Suppressor macrophage (primary cell): ENCODE measurements at regions not wholly inside any gene's neighbourhood (a gene's known extent, or its start where the extent isn't known, plus 50 kb on each side); places are given as distances from the start of the nearest gene placed in this dataset.
"Not testable (repeated sequence)": the region's sequence is repeated elsewhere in the genome, so short reads cannot be mapped to it uniquely, and the experiment has no call there.

Source experiments
- DNase-seq, 4 experiments: peaks; one replicate each; pipeline ENCODE4 v3.0.0-alpha.2; 2020 to 2022

DNA sequence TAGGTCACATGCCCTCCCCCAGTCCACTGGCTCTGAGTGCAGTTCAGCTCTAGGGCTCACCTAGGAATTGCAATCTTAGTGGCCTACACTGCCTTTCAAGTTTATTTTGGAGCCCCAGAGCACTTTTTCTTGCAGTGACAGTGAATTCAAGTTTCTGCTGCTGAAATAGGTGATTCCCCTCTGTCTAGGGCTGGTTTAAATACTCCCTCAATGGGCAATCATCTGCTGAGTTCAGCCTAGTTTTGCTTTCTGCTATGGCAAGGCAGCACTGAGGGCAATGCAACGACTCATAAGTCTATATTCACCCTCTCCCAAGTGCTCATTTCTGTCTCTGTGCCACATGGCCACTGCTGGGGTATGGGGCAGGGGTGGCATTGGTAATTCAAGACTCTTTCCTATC is 472.6 kb upstream of the RGS18 start:
- no peak for DNase-seq

DNA sequence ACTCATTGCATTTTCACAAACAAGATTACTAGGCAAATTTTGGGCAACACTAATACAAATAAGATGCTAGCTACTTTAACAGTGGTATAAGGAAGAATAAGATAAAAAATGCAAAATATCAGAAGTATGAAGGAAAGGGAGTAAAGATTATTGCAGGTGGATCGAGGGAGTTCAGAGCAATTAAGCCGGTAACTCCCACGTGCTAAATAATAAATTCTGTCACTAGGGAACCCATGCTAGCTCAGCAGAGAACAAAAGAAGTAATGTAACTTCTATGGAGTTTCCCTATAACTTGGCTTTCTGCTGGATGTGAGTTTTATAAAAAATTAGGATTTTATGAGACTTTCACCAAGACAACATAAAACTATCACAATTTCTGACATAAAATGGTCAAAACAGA is 470.5 kb upstream of the RGS18 start:
- no peak for DNase-seq

DNA sequence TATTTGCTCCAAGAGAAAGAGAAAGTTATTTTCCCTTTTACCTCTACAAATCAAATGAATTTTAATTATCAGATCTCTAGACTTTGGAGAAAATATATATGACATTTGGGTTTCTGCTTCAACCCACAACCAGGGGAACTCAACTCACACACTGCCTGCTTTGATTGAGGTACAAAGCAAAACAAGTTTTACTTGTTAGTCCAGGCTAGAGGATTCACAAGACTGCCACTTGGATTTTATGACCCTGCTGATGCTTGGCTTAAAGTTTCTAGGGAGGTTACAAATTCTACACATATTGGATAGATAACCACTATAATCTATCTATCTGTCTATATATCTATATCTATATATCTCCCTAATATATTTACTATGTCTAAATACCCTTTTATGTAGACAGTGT is 467.3 kb upstream of the RGS18 start:
- no peak for DNase-seq

DNA sequence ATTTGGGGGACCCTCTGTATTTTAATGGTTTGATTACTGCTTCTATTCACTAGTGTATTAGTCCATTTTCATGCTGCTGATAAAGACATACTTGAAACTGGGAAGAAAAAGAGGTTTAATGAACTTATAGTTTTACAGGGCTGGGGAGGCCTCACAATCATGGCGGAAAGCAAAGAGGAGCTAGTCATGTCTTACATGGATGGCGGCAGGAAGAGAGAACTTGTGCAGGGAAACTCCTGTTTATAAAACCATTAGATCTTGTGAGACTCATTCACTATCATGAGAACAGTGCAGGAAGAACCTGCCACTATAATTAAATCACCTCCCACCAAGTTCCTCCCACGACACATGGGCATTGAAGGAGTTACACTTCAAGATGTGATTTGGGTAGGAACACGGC is 464.5 kb upstream of the RGS18 start:
- DNase-seq: no peak

DNA sequence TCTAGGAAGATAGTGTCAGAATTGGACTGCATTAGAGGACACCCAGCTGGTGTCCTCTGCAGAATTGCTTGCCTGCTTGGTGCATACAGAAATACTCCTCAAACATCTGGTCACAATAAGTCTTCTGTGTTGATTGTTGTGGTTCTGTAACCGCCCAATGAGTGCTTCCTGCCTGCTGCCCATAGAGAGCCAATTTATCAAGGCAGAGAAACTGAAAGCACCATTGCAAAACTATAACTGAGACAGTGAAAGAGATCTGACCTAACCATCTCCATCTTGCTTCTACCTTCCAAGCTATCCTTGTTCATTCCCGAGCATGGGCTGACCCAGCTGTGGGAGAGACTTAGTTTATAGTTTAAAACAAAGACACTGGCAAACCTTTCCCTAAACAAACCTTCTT is 462.4 kb upstream of the RGS18 start:
- DNase-seq: no peak

DNA sequence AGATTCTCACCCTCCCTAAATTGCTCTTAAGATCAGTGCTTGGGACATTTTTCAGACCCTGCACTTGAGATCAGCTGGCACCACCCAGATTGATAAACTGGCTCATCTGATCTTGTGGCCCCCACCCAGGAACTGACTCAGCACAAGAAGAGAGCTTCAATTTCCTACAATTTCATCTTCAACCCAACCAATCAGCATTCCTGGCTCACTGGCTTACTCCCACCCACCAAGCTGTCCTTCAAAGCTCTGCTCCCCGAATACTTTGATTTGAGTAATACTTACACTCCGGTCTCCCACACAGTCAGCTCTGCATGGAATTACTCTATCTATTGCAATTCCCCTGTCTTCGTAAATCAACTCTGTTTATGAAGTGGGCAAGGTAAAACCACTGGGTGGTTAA is 461.9 kb upstream of the RGS18 start:
- no peak for DNase-seq

DNA sequence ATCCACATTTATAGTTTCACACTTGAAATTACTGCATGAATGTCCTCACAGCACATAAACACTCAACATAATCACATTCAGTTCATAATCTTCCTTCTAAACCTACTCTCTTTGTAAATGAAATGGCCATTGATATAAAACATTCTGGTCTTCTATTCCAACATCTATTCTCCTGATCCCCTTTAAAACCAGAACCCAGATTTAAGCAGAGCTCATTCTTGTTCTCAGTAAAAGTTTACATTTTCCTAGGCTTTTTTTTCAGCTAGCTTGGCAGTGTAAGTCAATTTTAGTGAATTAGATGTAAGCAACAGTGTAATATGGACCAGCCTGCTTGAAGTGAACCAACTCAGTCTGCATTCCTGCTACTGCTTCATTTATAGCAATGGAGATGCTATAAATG is 460.7 kb upstream of the RGS18 start:
- DNase-seq: no peak

DNA sequence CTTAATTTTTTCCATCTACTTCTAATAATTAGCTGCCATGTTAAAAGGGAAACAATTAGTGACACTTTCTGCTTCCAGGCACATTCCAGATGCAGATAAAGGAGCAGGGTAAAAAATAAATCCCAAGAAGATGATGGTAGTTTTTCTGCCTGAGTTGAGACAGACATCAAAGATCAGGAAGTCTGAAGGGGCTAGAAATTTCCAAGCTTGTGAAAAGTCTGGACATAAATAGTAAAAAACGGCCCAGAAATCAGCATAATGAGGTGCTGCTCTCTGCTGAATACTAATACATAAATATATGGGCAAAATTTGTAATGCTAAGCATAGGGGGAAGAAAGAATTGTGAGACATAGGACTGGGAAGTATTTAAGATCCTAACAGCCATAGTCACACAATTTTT is 460.0 kb upstream of the RGS18 start:
- no peak for DNase-seq

DNA sequence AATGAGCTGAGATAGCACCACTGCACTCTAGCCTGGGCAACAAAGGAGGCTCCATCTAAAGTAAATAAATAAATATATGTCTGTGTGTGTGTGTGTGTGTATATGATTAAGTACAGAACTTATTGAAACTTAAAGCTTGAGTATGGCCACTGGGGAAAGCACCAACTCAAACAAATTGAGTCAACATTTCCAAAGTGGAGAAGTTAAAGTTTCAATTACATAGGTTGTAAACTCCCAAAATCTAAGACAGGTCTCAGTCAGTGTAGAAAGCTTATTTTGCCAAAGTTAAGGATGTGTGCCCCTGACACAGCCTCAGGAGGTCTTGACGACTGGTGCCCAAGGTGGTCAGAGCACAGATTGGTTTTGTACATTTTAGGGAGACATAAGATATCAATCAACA is 458.9 kb upstream of the RGS18 start:
- DNase-seq: no peak

DNA sequence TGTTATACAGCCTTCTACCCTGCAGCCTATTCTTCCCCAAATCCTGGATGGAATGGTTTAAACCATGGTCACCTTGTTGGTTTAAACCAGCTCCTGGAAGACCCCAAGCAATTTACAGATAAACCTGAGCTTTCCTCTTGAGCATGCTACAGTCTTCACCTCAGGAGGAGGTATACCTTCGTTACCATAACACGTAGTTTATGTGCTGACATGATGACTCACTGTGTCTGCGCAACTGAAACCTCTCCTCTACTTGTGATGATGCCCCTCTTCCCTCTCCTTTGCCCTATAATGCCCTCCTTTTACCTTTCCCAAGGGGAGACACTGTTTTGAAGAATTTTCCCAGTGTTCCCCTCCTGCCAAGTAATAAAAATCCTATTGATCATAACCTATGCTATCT is 457.3 kb upstream of the RGS18 start:
- DNase-seq: no peak

DNA sequence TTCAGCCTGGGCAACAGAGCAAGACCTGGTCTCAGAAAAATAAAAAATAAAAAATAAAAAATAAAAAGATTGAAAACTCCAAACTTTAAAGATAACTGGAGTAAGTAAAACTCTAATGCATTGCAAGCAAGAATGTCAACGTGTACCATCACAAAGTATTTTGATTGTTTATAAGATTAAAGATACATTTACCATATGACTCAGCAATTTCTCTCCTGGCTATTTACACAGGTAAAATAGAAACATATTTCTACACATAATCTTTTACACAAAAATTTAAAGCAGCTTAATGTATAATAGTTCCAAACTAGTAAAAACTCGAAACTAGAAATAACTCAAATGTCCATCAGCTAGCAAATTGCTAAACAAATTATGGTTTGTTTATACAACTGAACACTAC is 456.1 kb upstream of the RGS18 start:
- DNase-seq: no peak

DNA sequence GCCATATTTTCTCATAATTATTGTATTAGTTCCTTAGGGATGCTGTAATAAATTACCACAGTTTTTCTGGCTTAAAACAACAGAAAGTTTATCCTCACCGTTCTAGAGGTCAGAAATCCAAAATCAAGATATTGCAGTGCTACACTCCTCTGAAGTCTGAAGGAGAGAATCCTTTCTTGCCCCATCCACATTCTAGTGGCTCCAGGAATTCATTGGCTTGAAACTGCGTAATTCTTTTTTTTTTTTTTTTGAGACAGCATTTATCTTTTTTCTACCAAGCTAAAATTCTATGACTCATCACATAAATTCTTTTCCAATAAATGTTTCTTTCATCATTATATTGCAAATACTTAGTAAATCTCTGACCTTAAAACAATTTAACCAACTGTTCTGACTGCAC is 451.0 kb upstream of the RGS18 start:
- no peak for DNase-seq

DNA sequence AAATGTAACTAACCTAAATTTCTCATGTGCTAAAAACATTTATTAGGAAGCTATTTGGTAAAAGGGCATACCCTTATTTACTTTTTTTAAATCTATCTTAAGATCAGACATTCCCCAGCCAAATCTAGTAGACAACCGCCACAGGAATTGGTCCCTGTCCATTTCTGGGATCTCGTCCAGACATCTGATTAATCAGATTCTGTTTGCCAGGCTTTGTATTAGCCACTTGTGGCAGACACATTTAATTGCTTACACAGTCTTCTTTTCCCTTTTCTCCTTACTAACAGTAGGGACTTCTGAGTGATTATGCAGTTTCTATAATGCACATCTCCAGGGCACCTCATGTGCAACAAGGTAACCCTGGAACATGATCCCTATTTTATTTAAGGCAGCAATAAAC is 449.0 kb upstream of the RGS18 start:
- DNase-seq: no peak

DNA sequence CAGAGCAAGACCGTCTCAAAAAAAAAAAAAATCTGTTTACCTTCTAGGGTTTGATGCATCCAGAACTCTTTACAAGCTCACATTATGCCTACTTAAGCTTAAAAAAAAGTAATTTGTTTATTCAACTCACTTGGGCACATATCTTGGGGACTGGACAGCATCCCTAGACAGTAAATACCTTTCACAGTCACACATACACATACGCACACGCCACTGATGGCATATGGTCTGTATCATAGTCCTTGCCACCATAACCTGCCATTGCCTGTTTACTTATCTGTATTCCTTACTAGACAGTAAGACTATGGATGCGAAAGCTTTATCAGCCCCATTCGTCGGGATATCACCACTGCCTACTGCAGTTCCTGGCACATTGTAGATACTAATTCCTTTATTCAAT is 446.3 kb upstream of the RGS18 start:
- no peak for DNase-seq

DNA sequence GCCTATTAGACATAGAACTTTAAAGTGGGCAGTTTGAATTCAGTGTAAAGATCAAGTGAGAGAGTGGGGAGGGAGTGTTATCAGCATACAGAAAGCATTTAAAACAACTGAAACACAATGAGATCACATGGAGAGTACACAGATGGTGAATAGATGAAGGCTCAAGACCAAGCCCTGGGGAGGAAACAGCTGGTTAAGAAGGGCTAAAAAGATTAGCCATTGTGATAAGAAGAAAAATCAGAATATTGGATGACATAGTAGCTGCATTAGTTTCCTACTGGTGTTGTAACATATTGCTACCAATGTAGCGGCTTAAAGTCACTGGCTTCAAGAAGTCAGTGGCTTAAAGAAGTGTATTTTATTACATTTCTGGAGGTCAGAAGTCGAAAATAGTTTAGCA is 443.4 kb upstream of the RGS18 start:
- no peak for DNase-seq

DNA sequence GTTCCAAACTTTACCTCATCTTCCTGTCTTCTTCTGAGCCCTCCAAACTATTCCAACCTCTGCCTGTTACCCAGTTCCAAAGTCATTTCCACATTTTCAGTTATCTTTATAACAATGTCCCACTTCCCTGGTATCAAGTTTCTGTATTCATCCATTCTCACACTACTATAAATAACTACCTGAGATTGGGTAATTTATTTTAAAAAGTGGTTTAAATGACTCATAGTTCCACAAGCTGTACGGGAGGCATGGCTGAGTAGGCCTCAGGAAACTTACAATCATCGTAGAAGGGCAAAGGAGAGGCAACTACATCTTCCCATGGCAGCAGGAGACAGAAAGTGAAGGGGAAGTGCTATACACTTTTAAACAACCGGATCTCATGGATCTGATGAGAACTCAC is 428.5 kb upstream of the RGS18 start:
- DNase-seq: no peak

DNA sequence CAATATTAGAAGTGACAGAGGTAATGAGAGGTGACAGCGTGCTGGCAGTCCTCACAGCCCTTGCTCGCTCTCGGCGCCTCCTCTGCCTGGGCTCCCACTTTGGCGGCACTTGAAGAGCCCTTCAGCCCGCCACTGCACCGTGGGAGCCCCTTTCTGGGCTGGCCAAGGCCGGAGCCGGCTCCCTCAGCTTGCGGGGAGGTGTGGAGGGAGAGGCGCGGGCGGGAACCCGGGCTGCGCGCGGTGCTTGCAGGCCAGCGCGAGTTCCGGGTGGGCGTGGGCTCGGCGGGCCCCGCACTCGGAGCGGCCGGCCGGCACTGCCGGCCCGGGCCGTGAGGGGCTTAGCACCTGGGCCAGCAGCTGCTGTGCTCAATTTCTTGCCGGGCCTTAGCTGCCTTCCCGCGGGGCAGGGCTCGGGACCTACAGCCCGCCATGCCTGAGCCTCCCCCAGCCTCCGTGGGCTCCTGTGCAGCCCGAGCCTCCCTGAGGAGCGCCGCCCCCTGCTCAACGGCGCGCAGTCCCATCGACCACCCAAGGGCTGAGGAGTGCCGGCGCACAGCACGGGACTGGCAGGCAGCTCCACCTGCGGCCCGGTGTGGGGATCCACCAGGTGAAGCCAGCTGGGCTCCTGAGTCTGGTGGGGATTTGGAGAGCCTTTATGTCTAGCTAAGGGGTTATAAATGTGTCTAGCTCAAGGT is 426.5 kb upstream of the RGS18 start:
- not testable (repeated sequence) for DNase-seq

DNA sequence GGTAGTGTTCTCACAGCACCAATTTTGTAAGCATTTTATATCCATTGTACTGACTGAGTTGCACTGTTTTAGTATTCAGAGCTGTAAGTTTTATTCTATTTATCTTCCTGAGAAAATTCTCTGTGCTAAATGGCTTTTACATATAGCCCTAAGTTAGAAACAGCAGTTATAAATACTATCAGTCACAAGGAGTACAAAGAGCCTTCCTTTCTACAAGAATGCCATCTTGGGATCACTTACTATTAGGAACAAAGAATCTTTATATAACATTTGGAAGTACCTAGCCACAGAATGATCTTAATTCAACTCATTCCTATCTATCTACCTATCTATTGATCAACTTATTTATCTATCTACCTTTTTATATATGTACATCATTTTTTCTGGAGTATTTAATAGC is 423.9 kb upstream of the RGS18 start:
- no peak for DNase-seq

DNA sequence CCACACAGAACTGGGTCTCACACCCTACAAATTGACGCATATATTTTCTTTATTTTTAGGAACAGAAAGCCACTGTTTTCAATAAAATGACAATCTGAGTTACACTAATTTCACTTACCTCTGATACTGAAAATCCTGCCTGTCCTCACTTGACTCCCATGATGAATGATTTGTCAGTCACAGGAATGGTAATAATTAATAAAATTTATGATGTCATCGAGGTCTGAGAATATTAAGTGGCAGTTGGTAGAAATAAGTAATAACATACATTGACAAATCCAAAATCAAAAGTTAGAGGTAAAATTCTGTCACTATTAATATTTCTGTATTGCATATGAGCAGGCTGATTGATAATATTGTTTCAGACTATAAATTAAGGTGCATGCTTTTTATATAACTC is 418.7 kb upstream of the RGS18 start:
- no peak for DNase-seq

DNA sequence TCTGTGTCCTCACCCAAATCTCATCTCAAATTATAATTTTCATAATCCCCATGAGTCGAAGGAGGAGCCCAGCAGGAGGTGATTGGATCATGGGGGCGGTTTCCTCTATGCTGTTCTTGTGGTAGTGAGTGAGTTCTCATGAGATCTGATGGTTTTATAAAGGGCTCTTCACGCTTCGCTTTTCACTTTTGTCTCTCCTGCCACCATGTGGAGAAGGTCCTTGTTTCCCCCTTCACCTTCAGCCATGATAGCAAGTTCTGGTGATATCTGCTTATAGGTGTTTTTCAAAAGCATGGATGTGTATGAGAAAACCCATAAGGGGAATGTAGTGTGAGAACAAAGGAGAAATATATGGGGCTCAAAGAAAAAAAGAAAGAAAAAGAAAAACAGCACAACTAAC is 405.9 kb upstream of the RGS18 start:
- DNase-seq: no peak

DNA sequence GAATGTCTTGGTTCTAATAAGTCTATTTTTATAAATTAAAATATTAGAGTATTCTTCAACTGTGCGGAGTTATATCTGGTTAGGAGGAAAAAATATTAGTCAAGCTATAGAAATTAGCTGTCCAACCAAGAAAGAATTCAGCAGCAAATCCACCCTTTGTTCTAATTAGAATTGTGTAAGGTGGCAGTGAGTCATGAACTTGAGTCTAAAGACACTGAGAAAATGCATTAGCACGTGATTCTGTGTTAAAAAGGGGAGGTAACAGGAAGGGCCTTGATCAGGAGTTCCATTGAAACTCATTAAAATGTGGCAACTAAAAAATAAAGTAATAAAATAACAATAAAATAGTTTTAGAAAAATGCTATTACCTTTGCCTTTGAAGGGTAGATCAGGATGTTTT is 398.2 kb upstream of the RGS18 start:
- peak in 2 of 4 experiments; percentile 14 to 16 for DNase-seq

DNA sequence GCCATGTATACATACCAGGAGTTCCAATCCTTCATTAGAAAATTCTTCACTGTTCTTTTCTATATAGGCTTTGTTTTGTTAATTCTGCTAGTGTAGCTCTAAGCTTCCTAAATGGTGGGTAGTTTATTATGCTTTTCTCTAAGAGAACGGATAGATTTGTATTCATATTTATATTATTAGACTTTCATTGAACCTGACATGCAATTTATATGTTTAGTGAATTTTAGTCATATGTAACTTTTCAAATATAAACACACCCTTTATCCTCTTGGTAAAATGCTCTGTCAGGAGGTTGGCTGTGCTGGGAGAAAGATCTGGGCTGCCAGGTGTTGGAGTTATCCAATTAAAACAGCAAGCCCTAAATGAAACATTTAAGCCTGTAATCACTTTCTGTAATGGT is 369.7 kb upstream of the RGS18 start:
- DNase-seq: no peak

DNA sequence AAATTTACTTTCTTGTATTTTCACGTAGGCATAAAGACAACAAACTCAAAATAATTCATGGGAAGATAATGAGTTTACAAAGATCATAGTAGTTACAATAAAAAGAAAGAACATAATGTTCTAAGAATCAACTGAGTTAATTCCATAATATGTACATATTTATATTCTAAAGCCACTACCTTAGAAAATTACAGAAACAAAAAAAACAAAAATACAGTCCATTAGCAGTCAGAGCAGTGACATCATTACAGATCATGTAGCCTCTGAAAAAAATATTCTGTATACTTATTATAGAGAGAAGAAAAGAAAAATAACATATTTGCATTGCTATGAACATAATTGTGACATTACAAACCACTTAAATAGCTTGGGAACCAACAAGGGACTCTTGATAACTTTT is 360.1 kb upstream of the RGS18 start:
- DNase-seq: no peak

DNA sequence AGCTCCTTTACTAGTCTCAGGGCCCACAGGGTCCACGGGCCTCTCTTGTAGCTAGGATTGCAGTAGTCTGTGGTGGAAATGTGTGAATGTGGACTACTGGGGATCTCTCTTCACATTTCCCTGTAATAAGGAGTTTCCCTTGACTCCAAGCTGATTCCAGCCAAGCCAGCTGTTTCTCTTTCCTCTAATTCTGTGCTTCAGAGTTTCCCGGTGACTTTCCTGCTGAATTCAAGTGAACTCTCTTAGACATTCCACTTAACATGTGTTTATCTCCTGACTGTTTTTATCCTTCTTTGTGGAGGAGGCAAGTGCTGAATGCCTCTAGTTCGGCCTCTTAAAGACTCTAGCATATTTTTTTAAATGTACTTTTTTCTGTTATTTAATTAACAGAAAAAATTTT is 354.0 kb upstream of the RGS18 start:
- no peak for DNase-seq

DNA sequence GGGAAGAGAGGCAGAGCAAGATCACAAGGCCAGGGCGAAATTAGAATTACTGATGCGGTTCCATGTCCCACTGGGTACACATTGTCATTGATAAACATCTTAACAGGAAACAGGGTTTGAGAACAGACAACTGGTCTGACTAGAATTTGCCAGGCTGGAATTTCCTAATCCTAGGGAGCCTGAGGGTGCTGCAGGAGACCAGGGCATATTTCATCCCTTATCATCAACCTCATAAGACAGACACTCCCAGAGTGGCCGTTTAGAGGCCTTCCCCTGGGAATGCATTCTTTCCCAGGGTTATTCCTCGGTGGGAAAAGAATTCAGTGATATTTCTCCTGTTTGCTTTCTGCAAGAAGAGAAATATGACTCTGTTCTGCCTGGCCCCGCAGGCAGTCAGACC is 344.7 kb upstream of the RGS18 start:
- not testable (repeated sequence) for DNase-seq

DNA sequence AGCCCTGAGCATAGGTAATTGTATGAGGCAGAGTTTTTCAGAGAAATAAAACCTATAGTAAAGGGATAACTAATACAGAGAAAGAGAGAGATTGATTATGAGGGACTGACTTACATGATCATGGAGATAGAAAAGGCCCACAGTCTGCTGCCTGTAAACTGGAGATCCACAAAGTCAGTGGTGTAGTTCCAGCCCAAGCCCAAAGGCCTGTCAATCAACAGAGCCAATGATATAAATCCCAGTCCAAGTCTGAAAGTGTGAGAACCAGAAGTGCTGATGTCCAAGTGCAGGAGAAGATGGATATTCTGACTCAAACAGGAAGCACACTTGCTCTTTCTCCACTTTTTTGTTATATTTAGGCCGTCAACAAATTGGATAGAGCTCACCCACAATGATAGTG is 340.1 kb upstream of the RGS18 start:
- no peak for DNase-seq
